Neural cell (in vitro differentiated cells): ENCODE measurements at regions not wholly inside any gene's neighbourhood (a gene's known extent, or its start where the extent isn't known, plus 50 kb on each side); places are given as distances from the start of the nearest gene placed in this dataset.

Experiments
- CTCF ChIP-seq: fragments of 450-650 bp; IDR thresholded peaks from 2 replicates; pipeline ENCODE4 v1.5.1; 2014; ENCODE audit warnings: antibody characterized with exemption, mild to moderate bottlenecking, moderate library complexity; ENCODE audit not compliant: poor library complexity, severe bottlenecking
- REST ChIP-seq: IDR thresholded peaks from 2 replicates; pipeline ENCODE4 v1.6.1; 2012; ENCODE audit warnings: borderline replicate concordance

- no peak for TF ChIP-seq CTCF
- no peak for TF ChIP-seq REST
Measured at GRCh38 chr20:24158281-24158680, 169.7 kb upstream of the GGTLC1 start.
